Type B pancreatic cell (in vitro differentiated cells): ENCODE measurements at regions not wholly inside any gene's neighbourhood (a gene's known extent, or its start where the extent isn't known, plus 50 kb on each side); places are given as distances from the start of the nearest gene placed in this dataset.

Experiments
- DNase-seq: peaks from one replicate; pipeline ENCODE4 v3.0.0; 2021; ENCODE audit warnings: mixed read lengths; ENCODE audit not compliant: unreplicated experiment; ENCODE audit errors: extremely low spot score
- H3K27ac Mint-ChIP-seq: 2 replicates; pipeline ENCODE4 v1.8.0; 2021; ENCODE audit warnings: mild to moderate bottlenecking, mixed read lengths
- H3K27me3 Mint-ChIP-seq: 2 replicates; pipeline ENCODE4 v1.8.0; 2021; ENCODE audit warnings: mixed read lengths
- H3K36me3 Mint-ChIP-seq: 2 replicates; pipeline ENCODE4 v1.8.0; 2021; ENCODE audit warnings: mixed read lengths
- H3K4me1 Mint-ChIP-seq: one replicate; pipeline ENCODE4 v1.8.0; 2021; ENCODE audit warnings: mixed read lengths; ENCODE audit not compliant: unreplicated experiment
- H3K4me3 Mint-ChIP-seq: 2 replicates; pipeline ENCODE4 v1.8.0; 2021; ENCODE audit warnings: mild to moderate bottlenecking, mixed read lengths
- H3K9me3 Mint-ChIP-seq: 2 replicates; pipeline ENCODE4 v1.8.0; 2021; ENCODE audit warnings: mixed read lengths
- CTCF ChIP-seq: fragments of 200-600 bp; sonication (generic); conservative IDR thresholded peaks from 2 replicates; pipeline ENCODE4 v1.5.0; 2021; ENCODE audit warnings: antibody characterized with exemption, mild to moderate bottlenecking

GRCh38 chr12:23421556-23421955 is 527.9 kb downstream of the SOX5 start:
- Mint-ChIP-seq H3K4me1 (no peaks in the 10 kb centered on the region), H3K36me3 (peaks cover 5% of the 10 kb centered on the region), H3K9me3 (peaks cover under 1% of the 10 kb centered on the region), H3K27ac (no peak overlapping the region), H3K27me3 (no peaks in the 10 kb centered on the region), H3K4me3 (no peak overlapping the region)
- no peak for TF ChIP-seq CTCF
- DNase-seq, result no peak

- TF ChIP-seq CTCF, result no peak
- DNase-seq, result no peak
Measured at GRCh38 chr12:23423097-23423687, 526.3 kb downstream of the SOX5 start.

GRCh38 chr12:23423796-23424195 is 525.7 kb downstream of the SOX5 start:
- no peaks in the 10 kb centered on the region for H3K27me3 Mint-ChIP-seq
- no peaks in the 10 kb centered on the region for H3K4me1 Mint-ChIP-seq
- H3K36me3 Mint-ChIP-seq, result peaks cover 5% of the 10 kb centered on the region
- no peak overlapping the region for H3K27ac Mint-ChIP-seq
- no peak overlapping the region for H3K4me3 Mint-ChIP-seq
- DNase-seq, result no peak
- H3K9me3 Mint-ChIP-seq, result no peaks in the 10 kb centered on the region
- no peak for TF ChIP-seq CTCF

More at GRCh38 chr12:23423097-23423687, 526.3 kb downstream of the SOX5 start:
- no peaks in the 10 kb centered on the region for H3K27me3 Mint-ChIP-seq
- no peak overlapping the region for H3K27ac Mint-ChIP-seq
- H3K36me3 Mint-ChIP-seq, result peaks cover 5% of the 10 kb centered on the region
- no peaks in the 10 kb centered on the region for H3K9me3 Mint-ChIP-seq
- no peaks in the 10 kb centered on the region for H3K4me1 Mint-ChIP-seq
- no peak overlapping the region for H3K4me3 Mint-ChIP-seq

GRCh38 chr12:23424685-23425084 is 524.8 kb downstream of the SOX5 start:
- no peak overlapping the region for H3K27ac Mint-ChIP-seq
- TF ChIP-seq CTCF, result no peak
- H3K27me3 Mint-ChIP-seq, result no peaks in the 10 kb centered on the region
- no peak overlapping the region for H3K4me3 Mint-ChIP-seq
- H3K9me3 Mint-ChIP-seq, result no peaks in the 10 kb centered on the region
- no peak for DNase-seq
- peaks cover 5% of the 10 kb centered on the region for H3K36me3 Mint-ChIP-seq
- no peaks in the 10 kb centered on the region for H3K4me1 Mint-ChIP-seq

- Mint-ChIP-seq H3K27me3 (no peaks in the 10 kb centered on the region), H3K4me1 (no peaks in the 10 kb centered on the region), H3K36me3 (peaks cover 5% of the 10 kb centered on the region), H3K4me3 (no peak overlapping the region), H3K27ac (no peak overlapping the region), H3K9me3 (no peaks in the 10 kb centered on the region)
- no peak for TF ChIP-seq CTCF
- no peak for DNase-seq
Measured at GRCh38 chr12:23426328-23426727, 523.1 kb downstream of the SOX5 start.

GRCh38 chr12:23428758-23429157 is 520.7 kb downstream of the SOX5 start:
- Mint-ChIP-seq H3K27me3 (no peaks in the 10 kb centered on the region), H3K27ac (no peak overlapping the region), H3K4me3 (no peak overlapping the region), H3K9me3 (no peaks in the 10 kb centered on the region), H3K4me1 (no peaks in the 10 kb centered on the region), H3K36me3 (peaks cover 5% of the 10 kb centered on the region)
- no peak for DNase-seq
- TF ChIP-seq CTCF, result no peak
